Endodermal cell (in vitro differentiated cells): ENCODE measurements at regions not wholly inside any gene's neighbourhood (a gene's known extent, or its start where the extent isn't known, plus 50 kb on each side); places are given as distances from the start of the nearest gene placed in this dataset.
"Not testable (repeated sequence)": the region's sequence is repeated elsewhere in the genome, so short reads cannot be mapped to it uniquely, and the experiment has no call there.

Experiments
- DNase-seq: peaks from one replicate; pipeline ENCODE4 v3.0.0-alpha.2; 2017
- H3K27ac ChIP-seq: 2 replicates; pipeline ENCODE4 v1.5.1; 2013; ENCODE audit warnings: mild to moderate bottlenecking, low read depth, low read length, moderate library complexity
- H3K27me3 ChIP-seq: 2 replicates; pipeline ENCODE4 v1.6.1; 2013; ENCODE audit warnings: mild to moderate bottlenecking, low read length, moderate library complexity; ENCODE audit not compliant: insufficient read depth, control insufficient read depth, poor library complexity, severe bottlenecking
- H3K36me3 ChIP-seq: 2 replicates; pipeline ENCODE4 v1.7.0; 2013; ENCODE audit warnings: mild to moderate bottlenecking, low read length, moderate library complexity; ENCODE audit not compliant: control insufficient read depth, insufficient read depth
- H3K4me1 ChIP-seq: one replicate; pipeline ENCODE4 v1.7.0; 2013; ENCODE audit warnings: low read length; ENCODE audit not compliant: control insufficient read depth, insufficient read depth
- H3K4me3 ChIP-seq: 2 replicates; pipeline ENCODE4 v1.5.1; 2013; ENCODE audit warnings: mild to moderate bottlenecking, low read length, moderate library complexity
- H3K9ac ChIP-seq: 2 replicates; pipeline ENCODE4 v1.6.1; 2013; ENCODE audit warnings: mild to moderate bottlenecking, low read length, moderate library complexity; ENCODE audit not compliant: poor library complexity, severe bottlenecking; ENCODE audit errors: extremely low read depth
- H3K9me3 ChIP-seq: 2 replicates; pipeline ENCODE4 v1.6.1; 2013; ENCODE audit warnings: mild to moderate bottlenecking, low read length, moderate library complexity; ENCODE audit not compliant: control insufficient read depth
- H3K27ac Mint-ChIP-seq: 2 replicates; pipeline ENCODE4 v1.8.0; 2020; ENCODE audit warnings: mixed read lengths
- H3K27me3 Mint-ChIP-seq: 2 replicates; pipeline ENCODE4 v1.8.0; 2021; ENCODE audit warnings: mild to moderate bottlenecking, mixed read lengths; ENCODE audit not compliant: insufficient read depth
- H3K36me3 Mint-ChIP-seq: 2 replicates; pipeline ENCODE4 v1.8.0; 2020; ENCODE audit warnings: low read depth, mixed read lengths
- H3K4me1 Mint-ChIP-seq: 2 replicates; pipeline ENCODE4 v1.8.0; 2020; ENCODE audit warnings: mixed read lengths
- H3K4me3 Mint-ChIP-seq: 2 replicates; pipeline ENCODE4 v1.8.0; 2020; ENCODE audit warnings: mild to moderate bottlenecking, moderate library complexity, mixed read lengths
- H3K9me3 Mint-ChIP-seq: 2 replicates; pipeline ENCODE4 v1.8.0; 2020; ENCODE audit warnings: mild to moderate bottlenecking, mixed read lengths
- WGBS, 2 experiments: methylation state at CpG; one replicate each; pipeline versions ENCODE4 v1.1.5 to v1.1.7; 2013; ENCODE audit warnings: missing lambda C conversion rate in 2 of 2, mixed read lengths in 1 of 2; ENCODE audit not compliant: insufficient coverage in 1 of 2, insufficient read length in 1 of 2; 5-methylcytosine and 5-hydroxymethylcytosine counted together
- TF ChIP-seq, protein P1 (sequence below): fragments of 200-600 bp; sonication (generic); conservative IDR thresholded peaks from 2 replicates; pipeline ENCODE4 v1.5.0; 2021; ENCODE audit warnings: antibody characterized with exemption, mild to moderate bottlenecking

DNA sequence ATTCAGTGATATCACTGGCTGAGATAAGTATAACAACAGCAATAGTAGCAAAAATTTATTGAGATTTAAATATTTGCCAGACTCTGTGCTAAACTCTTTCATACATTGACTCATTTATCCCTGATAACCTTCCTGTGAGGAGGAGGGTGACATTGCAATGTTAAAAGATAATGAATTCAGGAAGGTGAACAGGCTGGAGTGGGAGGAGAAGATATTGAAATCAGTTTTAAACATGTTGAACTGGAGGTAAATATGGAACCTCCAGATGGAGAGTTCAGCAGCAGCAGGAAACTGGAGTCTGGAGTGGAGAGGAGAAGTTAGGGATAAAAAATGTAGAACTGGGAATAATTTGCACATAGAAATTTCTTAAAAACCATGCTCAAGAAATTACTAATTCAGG lies 142.0 kb upstream of the FAT3 start:
- no peaks in the 10 kb centered on the region for H3K36me3 ChIP-seq
- H3K9me3 ChIP-seq = peaks cover 7% of the 10 kb centered on the region
- no peak for DNase-seq
- Mint-ChIP-seq H3K27ac (no peak overlapping the region), H3K36me3 (no peaks in the 10 kb centered on the region), H3K9me3 (peaks cover 11% of the 10 kb centered on the region), H3K27me3 (peaks cover 7% of the 10 kb centered on the region), H3K4me3 (no peak overlapping the region), H3K4me1 (no peaks in the 10 kb centered on the region)
- H3K27ac ChIP-seq = no peak overlapping the region
- no peak overlapping the region for H3K4me3 ChIP-seq
- no peaks in the 10 kb centered on the region for H3K27me3 ChIP-seq
- TF ChIP-seq, protein P1, sequence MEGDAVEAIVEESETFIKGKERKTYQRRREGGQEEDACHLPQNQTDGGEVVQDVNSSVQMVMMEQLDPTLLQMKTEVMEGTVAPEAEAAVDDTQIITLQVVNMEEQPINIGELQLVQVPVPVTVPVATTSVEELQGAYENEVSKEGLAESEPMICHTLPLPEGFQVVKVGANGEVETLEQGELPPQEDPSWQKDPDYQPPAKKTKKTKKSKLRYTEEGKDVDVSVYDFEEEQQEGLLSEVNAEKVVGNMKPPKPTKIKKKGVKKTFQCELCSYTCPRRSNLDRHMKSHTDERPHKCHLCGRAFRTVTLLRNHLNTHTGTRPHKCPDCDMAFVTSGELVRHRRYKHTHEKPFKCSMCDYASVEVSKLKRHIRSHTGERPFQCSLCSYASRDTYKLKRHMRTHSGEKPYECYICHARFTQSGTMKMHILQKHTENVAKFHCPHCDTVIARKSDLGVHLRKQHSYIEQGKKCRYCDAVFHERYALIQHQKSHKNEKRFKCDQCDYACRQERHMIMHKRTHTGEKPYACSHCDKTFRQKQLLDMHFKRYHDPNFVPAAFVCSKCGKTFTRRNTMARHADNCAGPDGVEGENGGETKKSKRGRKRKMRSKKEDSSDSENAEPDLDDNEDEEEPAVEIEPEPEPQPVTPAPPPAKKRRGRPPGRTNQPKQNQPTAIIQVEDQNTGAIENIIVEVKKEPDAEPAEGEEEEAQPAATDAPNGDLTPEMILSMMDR = no peak
- no peak overlapping the region for H3K9ac ChIP-seq
- H3K4me1 ChIP-seq = no peaks in the 10 kb centered on the region

DNA sequence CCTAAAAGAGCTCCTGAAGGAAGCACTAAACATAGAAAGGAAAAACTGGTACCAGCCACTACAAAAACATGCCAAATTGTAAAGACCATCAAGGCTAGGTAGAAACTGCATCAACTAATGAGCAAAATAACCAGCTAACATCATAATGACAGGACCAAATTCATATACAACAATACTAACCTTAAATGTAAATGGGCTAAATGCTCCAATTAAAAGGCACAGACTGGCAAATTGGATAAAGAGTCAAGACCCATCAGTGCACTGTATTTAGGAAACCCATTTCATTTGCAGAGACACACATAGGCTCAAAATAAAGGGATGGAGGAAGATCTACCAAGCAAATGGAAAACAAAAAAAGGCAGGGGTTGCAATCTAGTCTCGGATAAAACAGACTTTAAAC lies 150.1 kb upstream of the FAT3 start:
- Mint-ChIP-seq H3K36me3 (peaks cover 15% of the 10 kb centered on the region), H3K9me3 (peaks cover 65% of the 10 kb centered on the region)
- 100% methylated on average over 1 of the region's 1 CpG; no CpG with 5 or more reads in 1 of the 2 experiments for WGBS, 2 experiments
- not testable (repeated sequence) for H3K4me3 ChIP-seq, H3K36me3 ChIP-seq, H3K4me3 Mint-ChIP-seq, H3K27me3 ChIP-seq, H3K27ac ChIP-seq, H3K27ac Mint-ChIP-seq, DNase-seq, H3K4me1 ChIP-seq, H3K27me3 Mint-ChIP-seq, H3K9ac ChIP-seq, H3K4me1 Mint-ChIP-seq
- H3K9me3 ChIP-seq = peaks cover 23% of the 10 kb centered on the region

DNA sequence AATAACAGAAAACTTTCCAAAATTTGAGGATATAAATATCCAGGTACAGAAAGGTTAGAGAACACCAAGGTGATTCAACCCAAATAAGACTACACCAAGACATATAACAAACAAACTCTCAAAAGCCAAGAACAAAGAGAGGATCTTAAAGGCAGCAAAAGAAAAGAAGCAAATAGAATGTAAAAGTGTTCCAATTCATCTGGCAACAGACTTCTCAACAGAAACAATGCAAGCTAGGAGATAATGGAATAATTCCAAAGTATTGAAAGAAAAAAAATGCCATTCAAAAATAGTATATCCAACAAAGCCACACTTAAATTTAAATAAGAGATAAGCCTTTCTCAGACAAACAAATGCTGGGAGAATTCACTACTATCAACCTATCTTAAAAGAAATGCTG lies 153.0 kb upstream of the FAT3 start:
- Histone ChIP-seq H3K27ac (no peak overlapping the region), H3K4me1 (no peaks in the 10 kb centered on the region), H3K27me3 (no peaks in the 10 kb centered on the region), H3K4me3 (no peak overlapping the region), H3K9me3 (peaks cover 22% of the 10 kb centered on the region), H3K36me3 (no peaks in the 10 kb centered on the region), H3K9ac (no peak overlapping the region)
- Mint-ChIP-seq H3K27ac (no peak overlapping the region), H3K4me1 (no peaks in the 10 kb centered on the region), H3K27me3 (peaks cover 2% of the 10 kb centered on the region), H3K36me3 (peaks cover 15% of the 10 kb centered on the region), H3K4me3 (no peak overlapping the region), H3K9me3 (peaks cover 56% of the 10 kb centered on the region)
- DNase-seq = no peak
- TF ChIP-seq, protein P1 = no peak
